HG03342 (cell line): ENCODE measurements at regions not wholly inside any gene's neighbourhood (a gene's known extent, or its start where the extent isn't known, plus 50 kb on each side); places are given as distances from the start of the nearest gene placed in this dataset.

ENCODE experiments used
- ATAC-seq: cut with Tn5 transposase; IDR thresholded peaks from one replicate; pipeline ENCODE4 v1.9.1; 2021; ENCODE audit warnings: mild to moderate bottlenecking, moderate library complexity; ENCODE audit not compliant: unreplicated experiment

DNA sequence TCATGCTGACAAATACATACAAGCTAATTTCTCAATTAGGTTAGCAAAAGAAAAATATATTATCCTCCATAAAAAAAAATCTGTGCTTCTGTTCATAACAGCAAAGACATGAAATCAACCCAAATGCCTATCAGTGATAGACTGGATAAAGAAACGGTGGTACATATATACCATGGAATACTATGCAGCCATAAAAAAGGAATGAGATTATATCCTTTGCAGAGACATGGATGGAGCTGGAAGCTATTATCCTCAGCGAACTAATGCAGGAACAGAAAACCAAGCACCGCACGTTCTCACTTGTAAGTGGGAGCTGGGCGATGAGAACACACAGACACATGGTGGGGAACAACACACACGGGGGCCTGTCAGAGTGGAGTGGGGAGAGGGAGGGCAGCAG is 84.0 kb upstream of the PALMD start:
- ATAC-seq, result no peak

DNA sequence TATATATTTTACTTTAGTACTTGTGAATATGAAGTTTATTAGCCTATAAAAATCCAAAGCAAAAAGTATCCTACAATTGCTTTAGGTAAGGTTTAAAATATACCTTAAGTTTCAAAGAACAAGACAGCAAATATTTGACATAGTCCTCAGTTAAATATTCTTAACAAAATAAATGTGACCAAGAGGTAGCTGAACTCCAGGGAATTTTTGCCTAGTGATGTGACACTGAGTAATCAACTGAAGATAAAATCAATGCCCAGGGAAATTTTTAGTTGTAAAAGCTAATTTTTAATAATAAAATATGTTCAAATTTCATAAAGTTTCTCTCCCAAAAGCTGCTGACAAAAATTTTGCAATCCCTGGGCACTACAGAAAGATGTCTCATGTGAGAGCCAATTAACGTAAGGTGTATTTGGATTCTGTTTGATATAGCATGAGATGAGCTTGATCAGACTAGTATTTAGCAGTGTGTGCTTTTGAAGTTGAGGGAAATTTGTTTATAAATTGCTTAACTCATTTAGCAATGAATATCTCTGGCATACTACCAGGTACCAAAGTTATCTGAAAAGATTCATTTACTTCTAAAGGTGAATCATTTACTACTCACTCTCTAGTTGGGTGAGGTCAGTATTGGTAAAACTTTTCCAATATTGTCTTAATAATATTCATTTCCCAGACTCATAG is 80.2 kb upstream of the PALMD start:
- ATAC-seq, result no peak

DNA sequence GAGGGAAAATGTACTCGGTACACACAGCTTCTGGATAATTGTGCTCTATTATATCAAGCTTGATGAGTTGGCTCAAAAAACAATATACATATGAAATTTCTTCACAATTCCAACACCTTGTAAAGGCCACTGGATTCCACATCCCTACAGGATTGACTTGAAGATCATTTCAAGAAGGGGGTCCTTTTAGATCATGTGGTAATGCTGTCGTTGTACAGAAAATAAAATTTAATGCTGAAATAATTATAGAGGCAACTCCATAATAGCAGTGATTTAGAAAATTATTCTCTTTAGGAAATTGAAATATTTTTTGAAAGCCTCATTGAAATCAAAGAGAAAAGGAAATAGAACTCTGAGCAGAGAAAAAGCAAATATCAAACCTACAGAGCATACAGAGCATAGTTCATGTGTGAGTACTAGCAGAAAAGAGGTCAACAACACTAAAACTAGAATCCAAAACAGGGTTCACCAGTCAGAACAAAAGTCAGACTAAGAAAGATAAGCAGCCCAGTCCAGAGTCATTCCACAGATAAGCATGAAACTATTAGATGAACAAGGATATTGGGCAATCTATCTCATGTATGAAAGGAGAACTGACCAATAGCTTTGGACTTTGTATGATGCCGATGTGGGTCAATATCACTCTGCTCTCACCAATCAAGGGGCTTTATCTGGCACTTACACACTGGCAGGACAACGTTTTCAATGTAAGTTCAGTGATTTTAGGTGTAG is 79.5 kb upstream of the PALMD start:
- no peak for ATAC-seq

DNA sequence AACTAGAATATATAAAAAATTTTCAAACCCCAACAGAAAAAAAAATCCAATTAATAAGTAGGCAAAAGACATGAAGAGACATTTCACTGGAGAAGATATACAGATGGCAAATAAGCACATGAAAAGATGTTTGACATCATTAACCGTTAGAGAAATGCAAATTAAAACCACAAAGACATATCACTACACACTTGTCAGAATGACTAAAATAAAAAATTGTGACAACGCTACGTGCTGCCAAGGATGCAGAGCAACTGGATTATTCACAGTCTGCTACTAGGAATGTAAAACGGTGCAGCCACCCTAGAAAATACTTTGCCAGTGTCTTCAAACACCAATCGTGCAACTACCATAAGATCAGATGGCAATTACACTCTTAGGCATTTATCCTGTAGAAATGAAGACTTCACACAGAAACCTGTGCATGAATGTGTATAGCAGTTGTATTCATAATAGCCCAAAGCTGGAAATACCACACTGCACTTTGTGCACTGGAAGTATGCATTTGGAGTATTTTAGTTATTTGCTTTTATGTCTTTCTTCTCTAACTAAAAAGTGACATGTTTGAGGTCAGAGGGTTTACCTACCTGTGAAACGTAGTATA is 75.3 kb upstream of the PALMD start:
- no peak for ATAC-seq

DNA sequence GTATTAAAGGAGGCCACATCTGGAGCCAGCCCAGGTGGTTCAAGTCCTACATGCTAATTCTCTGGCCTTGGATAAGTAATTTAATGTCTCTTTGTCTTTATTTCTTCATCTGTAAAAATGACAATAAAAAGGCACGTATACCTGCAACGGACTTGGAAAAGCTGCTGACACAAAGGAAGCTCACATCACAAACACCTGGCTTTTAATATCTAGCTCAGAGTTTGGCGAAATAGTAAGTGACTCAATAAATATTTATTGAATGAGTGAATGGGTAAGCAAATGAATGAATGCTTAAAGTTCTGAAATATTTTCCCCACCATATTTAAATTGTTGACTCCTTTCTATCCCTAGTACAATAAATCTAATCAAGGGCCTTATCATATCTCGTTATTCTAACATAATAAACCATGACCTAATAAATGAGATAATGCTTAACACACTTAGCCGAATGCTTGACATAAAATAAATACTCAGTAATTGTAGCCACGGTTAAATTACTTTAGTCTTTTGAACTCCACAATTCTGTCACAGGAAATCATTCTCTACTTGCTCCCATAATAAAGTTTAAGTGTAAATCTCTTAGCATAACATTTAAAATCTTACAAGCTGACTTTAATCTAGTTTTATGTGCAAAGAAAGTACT is 74.7 kb upstream of the PALMD start:
- ATAC-seq, result no peak

DNA sequence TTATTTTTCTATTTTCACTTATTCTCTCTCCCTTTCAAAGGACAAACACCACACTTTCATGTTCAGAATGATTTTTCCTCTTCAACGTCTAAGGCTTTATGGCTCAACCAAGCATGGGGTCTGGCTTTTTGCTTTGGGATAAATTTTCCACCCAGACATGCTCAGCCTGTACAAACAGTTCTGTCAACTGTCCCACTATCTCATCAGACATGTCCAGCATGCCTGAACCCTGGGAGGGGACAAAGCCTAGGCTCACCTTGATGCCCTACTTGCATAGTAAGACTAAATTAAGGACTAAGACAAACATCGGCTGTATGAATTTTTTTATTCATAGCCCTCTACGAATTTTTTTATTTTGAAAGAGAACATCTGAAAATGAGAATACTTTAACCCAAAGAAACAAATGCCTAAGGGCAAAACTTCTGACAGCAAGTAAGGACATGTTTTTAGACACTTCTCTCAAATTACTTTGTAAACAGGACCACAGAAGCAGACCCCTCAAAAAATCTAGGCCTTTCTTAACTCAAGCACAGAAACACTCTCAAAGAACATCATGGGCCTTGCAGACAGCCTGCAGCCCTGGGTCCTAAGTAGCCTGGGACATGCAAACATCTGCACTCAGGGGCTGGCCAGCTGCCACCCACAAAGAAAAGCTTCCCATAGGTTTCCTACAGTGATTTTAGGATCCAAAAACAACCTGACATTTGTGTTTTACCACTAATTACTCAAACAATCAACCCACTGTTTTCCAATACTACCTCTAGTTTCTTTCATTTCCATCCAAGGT is 72.3 kb upstream of the PALMD start:
- ATAC-seq, result no peak

DNA sequence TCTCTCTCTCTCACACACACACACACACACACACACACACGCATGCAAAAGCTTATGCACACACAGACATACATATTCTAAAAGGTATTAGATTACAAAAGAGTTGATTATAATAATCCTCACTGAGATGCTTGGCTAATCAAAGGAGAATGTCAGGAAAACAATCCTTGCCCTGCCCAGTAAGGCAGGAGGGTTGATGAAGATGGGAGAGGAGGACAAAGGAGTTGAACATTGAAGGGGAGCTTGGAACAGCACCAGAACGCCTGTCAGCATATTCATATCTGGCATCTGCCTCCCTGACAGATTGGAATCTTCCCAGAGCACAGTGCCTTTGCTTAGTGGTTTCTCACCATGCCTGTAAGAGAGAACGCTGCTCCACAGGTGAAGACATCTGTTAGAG is 68.6 kb upstream of the PALMD start:
- ATAC-seq, result no peak

DNA sequence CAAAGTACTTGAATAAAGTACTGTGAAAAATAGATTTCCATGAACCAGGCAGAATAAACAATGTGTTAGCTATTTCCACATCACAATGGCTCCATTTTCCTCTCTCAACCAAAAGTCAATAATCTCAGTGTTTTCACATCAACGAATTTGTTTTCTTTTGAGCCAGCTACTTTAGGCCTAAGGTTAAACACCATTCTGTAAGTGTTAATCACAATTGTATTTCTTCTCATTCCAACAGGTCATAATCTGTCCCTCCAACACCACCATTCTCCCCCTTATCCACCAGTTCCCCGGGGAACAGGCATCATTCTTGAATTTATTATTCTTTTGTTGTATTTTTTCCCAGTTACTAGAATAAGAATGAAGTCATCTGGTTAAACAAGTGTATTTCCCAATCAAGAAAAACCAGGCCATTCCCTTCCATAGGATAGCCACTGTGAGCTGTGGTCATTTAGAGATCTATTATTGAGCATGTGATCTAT is 66.2 kb upstream of the PALMD start:
- ATAC-seq, result no peak

DNA sequence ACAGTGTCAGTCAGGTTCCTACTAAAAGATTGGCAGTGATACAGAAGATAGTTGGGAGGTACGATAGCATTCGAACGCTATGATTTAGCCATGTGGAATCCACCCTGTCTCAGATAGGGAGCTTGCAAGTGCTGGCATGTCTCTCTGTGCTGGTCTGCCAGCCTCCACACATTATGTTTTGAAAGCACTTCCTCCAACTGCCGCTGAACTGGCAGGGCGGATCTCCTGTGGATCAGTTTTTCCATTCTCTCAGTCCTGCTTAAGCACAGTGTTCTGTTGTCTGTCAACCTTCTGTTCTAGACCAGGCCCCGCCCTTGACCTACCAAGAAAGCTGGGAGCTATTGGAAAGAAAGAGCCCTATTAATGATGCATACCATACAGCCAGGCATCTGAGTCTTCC is 65.5 kb upstream of the PALMD start:
- no peak for ATAC-seq

DNA sequence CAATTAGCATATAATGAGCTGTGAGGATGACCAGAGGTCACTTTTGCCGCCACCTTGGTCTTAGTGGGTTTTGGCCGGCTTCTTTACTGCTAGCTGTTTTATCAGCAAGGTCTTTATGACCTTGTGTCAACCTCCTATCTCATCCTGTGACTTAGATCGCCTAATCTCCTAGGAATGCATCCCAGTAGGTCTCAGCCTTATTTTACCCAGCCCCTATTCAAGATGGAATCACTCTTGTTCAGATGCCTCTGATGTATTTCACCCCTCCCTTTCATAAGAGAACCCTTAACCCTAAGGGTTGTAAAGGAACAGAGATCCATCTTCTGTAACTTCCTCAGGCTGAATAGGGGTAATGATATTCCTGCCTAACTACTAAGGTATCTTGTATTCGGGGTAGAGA is 58.9 kb upstream of the PALMD start:
- no peak for ATAC-seq

DNA sequence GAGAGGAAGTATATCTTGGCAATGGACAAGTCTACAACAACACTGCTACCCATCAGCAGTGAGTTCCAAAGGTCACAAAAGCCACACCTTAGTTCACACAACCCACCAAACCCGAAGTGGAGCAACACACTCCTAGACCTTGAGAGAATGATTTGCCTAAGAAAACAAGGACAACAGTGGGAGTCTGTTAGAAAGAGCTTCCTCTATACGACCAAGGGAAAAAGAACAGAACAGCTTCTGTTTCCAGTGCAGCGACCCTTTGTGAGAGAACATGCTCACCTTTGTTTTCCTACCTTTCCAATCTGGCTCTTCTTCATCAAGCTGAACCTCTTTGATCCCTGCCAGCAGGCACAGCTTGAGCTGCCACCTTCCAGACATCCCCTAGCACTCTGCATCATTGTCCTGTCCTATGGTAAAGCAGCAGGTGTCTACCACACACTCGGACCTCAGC is 56.7 kb upstream of the PALMD start:
- ATAC-seq, result no peak

DNA sequence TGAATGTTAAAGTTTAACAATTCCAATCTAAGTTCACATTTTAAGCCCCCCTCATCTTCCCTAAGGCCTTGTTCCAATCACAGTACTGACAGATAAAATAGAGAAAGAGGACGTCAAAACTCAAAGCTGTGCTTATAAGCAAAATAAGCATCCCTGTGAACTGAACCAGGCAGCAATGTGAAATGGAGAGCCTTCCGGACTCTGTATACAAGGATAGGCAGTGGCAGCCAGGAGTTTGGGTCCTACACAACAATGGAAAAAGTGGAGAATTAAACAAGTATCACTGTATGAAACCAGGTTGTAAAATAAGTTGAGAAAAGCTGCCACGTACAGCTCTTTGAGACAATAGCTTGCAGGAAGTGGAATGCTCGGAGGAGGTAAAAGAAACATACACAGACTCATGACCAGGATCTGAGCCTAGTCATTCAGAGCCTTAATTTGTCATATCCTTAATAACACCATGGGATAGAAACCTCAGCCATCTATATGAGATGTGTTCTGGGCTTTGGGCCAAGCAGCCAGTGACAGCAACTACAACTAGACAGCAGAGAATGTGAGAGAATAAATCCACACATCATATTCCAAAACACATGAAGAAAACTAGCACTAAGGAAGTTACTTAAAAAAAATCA is 55.2 kb upstream of the PALMD start:
- no peak for ATAC-seq

DNA sequence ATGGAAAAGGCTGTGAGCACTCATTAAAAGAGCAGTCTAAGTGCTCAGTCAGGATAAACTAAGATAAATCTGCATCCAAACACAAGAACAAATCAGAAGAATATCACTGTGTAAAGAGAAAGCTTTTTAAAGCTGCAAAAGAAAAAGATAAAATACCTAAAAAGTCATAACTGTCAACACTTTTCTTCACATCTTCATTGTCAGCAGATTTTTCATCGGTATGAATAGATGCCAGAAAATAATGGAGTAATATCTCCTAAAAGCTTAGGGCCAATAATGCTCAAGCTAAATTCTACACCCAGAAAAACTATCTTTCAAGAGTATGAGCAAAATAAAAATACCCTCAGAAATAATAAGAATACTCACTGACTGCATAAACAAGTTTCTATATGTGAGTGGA is 54.0 kb upstream of the PALMD start:
- ATAC-seq, result no peak

DNA sequence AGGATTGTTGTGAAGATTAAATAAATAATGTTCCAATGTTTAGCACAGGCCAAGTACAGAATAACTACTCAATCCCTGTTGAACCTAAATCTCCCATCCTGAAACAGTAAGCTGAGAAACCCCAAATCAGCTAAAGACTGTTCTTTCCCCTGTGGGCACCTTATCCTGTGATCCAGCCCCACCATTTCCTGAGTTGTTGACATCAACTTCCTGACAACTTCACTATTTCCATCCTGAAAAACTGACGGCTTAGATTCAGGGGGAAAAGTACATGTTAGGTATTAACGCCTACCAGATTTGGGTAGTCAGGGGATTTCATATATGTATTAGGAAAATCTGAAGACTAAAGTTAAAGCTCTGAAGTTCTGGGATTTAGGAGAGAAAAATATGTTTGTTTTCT is 51.7 kb upstream of the PALMD start:
- no peak for ATAC-seq

DNA sequence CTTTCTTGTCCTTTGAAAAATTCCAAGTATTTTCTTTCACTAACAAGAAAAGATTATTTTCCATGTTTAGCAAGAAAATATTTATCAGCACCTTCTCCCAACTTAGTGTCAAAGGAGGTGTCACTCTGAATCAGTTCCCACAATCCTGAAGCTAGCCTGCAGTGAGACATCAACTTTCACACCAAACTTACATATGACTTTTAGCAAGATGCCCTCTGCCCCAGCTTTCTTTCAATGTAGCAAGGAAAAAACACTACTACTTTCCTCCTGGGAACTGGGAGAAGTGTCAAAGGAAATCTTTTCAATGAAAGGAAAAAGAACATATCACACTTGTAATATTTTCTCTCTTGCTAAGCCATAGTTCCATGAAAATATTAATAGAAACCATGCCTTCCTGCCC is 50.9 kb upstream of the PALMD start:
- no peak for ATAC-seq

DNA sequence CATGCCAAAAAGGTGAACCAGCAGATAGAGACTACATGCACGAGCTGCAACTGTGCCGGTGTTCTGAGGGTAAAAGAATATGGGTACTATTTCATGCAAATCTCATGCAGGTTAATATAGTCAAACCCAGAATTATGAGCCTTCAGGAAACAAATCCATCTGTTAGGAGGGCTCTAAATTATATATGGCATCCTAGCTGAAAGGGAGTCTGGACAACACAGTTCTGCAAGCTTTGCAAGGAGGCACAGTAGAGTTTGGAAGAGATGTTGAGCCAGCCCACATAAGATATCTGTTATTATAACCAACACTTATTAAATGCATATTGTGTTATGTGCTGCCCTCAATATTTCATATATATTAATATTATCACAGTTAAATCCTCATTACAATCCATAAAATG is 50.5 kb upstream of the PALMD start:
- no peak for ATAC-seq
